Brain microvascular endothelial cell (primary cell): ENCODE measurements at regions not wholly inside any gene's neighbourhood (a gene's known extent, or its start where the extent isn't known, plus 50 kb on each side); places are given as distances from the start of the nearest gene placed in this dataset.

ENCODE experiments used
- DNase-seq: peaks from one replicate; pipeline ENCODE4 v3.0.0-alpha.2; 2020
- H3K27ac ChIP-seq: fragments of 250-450 bp; sonication (Bioruptor Pico); 2 replicates; pipeline ENCODE4 v1.5.1; 2020; ENCODE audit warnings: mild to moderate bottlenecking, moderate library complexity
- H3K27me3 ChIP-seq: fragments of 250-450 bp; sonication (Bioruptor Pico); replicated peaks from 2 replicates; pipeline ENCODE4 v1.5.1; 2020; ENCODE audit warnings: mild to moderate bottlenecking
- H3K36me3 ChIP-seq: fragments of 250-450 bp; sonication (Bioruptor Pico); replicated peaks from 2 replicates; pipeline ENCODE4 v1.5.1; 2020; ENCODE audit warnings: mild to moderate bottlenecking
- H3K4me3 ChIP-seq: 2 replicates; pipeline ENCODE4 v1.5.1; 2011; ENCODE audit warnings: low read depth, mild to moderate bottlenecking, control low read depth, low read length, moderate library complexity
- in situ Hi-C: cut with HindIII; loops from 2 replicates; pipeline ENCODE4 v1.10.0; 2017; ENCODE audit warnings: low sequenced_read_pairs, low pct_ligation_motif_present
- TF ChIP-seq, protein P1 (sequence below): IDR thresholded peaks from 2 replicates; pipeline ENCODE4 v1.5.1; 2011; ENCODE audit warnings: low read depth, mild to moderate bottlenecking, moderate library complexity, low read length, control low read depth, inconsistent platforms; ENCODE audit errors: missing control alignments

DNA sequence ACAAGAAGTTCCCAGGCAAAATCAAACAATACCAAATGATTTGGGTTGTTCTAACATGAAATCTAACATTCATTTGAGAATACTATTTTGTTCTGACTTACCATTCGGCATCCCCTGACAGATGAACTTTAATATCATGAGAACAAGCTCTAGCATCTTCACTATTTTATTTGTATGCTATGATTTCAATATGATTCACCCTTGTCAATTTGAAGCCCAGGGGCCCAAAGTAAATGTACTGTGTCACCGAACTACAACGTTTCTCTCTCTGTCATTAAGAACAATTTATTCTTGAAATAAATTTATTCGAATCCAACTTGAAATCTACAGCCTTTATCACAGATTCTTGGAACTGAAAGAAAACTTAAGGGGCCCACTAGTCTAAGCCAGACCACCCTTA is 146.2 kb upstream of the RASSF8 start:
- in situ Hi-C loops, result no loop called here
- H3K4me3 ChIP-seq, result no peak overlapping the region

DNA sequence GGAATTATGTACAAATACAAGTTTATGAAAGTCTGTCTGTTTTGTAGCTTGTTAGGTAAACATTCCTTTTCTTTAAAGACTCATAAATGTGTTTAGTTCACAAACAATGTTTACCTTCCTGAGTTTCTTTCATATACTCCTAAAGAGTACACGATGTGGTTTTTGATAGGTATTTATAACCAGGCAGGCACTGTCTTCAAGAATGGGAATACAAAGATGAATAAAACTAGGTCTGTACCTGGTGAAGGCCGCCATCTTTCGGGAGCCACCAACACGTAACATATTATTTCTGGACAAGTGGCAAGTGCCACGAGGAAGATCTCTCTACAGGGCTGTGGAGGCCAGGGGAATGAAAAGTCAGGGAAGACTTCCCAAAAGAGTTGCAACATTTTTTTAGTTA is 144.6 kb upstream of the RASSF8 start:
- DNase-seq, result no peak
- TF ChIP-seq, protein P1, sequence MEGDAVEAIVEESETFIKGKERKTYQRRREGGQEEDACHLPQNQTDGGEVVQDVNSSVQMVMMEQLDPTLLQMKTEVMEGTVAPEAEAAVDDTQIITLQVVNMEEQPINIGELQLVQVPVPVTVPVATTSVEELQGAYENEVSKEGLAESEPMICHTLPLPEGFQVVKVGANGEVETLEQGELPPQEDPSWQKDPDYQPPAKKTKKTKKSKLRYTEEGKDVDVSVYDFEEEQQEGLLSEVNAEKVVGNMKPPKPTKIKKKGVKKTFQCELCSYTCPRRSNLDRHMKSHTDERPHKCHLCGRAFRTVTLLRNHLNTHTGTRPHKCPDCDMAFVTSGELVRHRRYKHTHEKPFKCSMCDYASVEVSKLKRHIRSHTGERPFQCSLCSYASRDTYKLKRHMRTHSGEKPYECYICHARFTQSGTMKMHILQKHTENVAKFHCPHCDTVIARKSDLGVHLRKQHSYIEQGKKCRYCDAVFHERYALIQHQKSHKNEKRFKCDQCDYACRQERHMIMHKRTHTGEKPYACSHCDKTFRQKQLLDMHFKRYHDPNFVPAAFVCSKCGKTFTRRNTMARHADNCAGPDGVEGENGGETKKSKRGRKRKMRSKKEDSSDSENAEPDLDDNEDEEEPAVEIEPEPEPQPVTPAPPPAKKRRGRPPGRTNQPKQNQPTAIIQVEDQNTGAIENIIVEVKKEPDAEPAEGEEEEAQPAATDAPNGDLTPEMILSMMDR, result no peak
- Histone ChIP-seq H3K27me3 (no peaks in the 10 kb centered on the region), H3K27ac (no peak overlapping the region), H3K4me3 (no peak overlapping the region), H3K36me3 (no peaks in the 10 kb centered on the region)
- in situ Hi-C loops, result no loop called here

More for the DNA sequence above, 146.2 kb upstream of the RASSF8 start:
- TF ChIP-seq, protein P1, result no peak
- no peak for DNase-seq
- Histone ChIP-seq H3K36me3 (no peaks in the 10 kb centered on the region), H3K27me3 (no peaks in the 10 kb centered on the region), H3K27ac (no peak overlapping the region)

DNA sequence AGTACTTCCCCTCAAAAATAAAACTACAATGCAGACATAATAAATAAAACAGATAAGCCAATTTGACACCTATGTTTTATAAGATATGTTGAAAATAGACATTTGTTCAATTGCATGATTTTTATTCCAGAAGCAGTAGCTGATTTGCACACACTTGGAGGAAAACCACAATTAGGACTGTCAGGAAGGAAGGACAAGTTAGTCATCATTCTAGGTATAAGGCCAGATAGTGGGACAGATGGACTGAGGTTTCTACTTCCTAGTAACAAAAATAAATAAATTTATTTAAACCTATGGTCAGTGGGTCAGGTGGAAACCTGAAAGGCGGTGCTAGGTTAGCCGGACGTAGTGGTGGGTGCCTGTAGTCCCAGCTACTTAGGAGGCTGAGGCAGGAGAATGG is 141.8 kb upstream of the RASSF8 start:
- in situ Hi-C loops, result no loop called here
- TF ChIP-seq, protein P1, result no peak
- Histone ChIP-seq H3K27ac (no peak overlapping the region), H3K27me3 (no peaks in the 10 kb centered on the region), H3K4me3 (no peak overlapping the region), H3K36me3 (no peaks in the 10 kb centered on the region)
- DNase-seq, result no peak

DNA sequence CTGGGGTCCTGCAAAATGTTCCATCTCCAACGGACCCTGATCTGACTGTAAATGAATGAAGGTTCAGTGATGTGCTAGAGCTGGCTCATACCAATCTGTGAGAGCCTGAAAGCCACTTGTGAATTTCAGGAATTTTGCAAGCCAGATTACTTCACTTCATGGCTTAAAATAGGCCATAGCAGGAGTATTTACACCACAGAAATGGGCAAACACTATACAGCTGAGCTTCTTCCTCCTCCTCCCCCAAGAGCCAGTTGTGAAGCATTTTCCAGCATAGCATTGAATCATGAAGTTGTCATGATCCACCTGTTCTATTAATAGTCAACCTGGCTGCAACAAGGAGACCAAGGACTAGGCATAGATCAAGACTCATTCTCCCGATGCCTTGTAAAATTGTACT is 141.3 kb upstream of the RASSF8 start:
- H3K4me3 ChIP-seq, result no peak overlapping the region
- no peaks in the 10 kb centered on the region for H3K36me3 ChIP-seq
- TF ChIP-seq, protein P1, result no peak
- DNase-seq, result no peak
- in situ Hi-C loops, result no loop called here
- H3K27me3 ChIP-seq, result no peaks in the 10 kb centered on the region
- no peak overlapping the region for H3K27ac ChIP-seq

DNA sequence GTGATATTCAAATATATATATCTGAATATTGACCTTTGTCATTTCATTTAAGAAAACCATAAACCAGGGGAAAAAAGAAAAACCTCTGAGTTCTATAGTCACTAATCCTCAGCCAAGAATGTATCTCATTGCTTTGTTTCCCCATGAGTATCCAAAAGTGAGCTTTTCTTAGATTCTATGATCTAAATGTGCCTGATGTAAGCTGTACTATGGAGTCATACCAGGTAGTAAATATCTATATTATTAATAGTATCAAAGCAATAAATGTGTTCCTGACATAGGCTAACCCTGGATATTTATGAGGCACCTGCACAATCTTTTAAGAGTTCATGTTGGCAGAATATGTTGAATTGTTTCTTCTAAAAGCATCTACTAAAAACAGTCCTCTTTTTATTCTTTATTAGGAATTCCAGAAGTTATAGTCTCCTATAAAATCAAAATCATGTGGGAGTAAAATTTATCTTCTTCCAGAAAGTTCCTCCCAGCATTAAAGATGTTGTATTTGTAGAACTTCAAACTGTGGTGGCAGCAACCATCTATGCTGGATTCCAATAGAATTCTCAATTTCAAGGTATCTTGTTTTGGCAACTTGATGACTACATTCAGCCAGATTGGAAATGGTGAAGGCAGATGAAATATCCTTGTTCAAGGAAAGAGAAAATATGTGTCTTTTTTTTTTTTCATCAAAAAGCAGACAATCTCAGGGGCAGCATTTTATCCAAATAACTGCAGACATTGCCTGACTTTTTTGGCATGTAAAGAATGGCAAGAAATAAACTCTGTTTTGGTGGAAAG is 139.7 kb upstream of the RASSF8 start:
- H3K27ac ChIP-seq, result no peak overlapping the region
- no peaks in the 10 kb centered on the region for H3K36me3 ChIP-seq
- DNase-seq, result no peak
- H3K4me3 ChIP-seq, result no peak overlapping the region
- TF ChIP-seq, protein P1, result no peak
- no peaks in the 10 kb centered on the region for H3K27me3 ChIP-seq
- in situ Hi-C loops, result no loop called here

DNA sequence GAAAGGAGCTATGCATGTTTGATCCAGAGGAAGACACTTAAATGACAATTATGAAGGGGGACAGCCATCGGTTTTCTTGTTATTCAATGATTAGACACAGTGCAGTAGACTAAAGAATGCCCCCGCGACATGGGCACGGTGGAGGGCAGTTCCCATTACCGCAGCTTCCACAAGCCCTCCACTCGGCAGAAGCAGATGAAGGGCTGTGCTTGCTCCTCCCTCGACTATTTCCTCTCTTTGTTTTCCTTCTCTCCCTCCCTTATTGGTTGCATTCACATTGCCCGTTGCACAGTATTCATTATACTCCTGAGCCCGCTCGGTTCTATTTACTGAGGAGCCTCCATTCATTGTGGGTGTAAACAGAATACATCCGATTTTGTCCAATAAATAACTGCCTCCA is 138.8 kb upstream of the RASSF8 start:
- H3K4me3 ChIP-seq, result no peak overlapping the region
- no peak for DNase-seq
- H3K27ac ChIP-seq, result no peak overlapping the region
- in situ Hi-C loops, result no loop called here
- H3K36me3 ChIP-seq, result no peaks in the 10 kb centered on the region
- no peaks in the 10 kb centered on the region for H3K27me3 ChIP-seq
- TF ChIP-seq, protein P1, result no peak
